Esophagus squamous epithelium (tissue), 5 donors: ENCODE measurements at regions not wholly inside any gene's neighbourhood (a gene's known extent, or its start where the extent isn't known, plus 50 kb on each side); places are given as distances from the start of the nearest gene placed in this dataset.

Experiments used
- DNase-seq: peaks from one replicate; lab custom pipeline; 2025; lab: John Stamatoyannopoulos, UW
- H3K27ac ChIP-seq, 4 donors: fragments of 200-600 bp; sonication (generic); one replicate each; pipeline ENCODE4 v1.5.1; 2016 to 2019; ENCODE audit warnings: mild to moderate bottlenecking in 1 of 4
- H3K27me3 ChIP-seq, 4 donors: fragments of 200-600 bp; sonication (generic); 1 replicate in 3 of 4; 2 replicates in 1 of 4; pipeline versions ENCODE4 v1.5.1 to v1.6.0; 2017 to 2021; ENCODE audit warnings: antibody characterized with exemption in 1 of 4
- H3K36me3 ChIP-seq, 3 donors: fragments of 200-600 bp; sonication (generic); one replicate each; pipeline ENCODE4 v1.5.1; 2016 to 2019
- H3K4me1 ChIP-seq, 3 donors: fragments of 200-600 bp; sonication (generic); one replicate each; pipeline ENCODE4 v1.5.1; 2017 to 2019
- H3K4me3 ChIP-seq, 4 donors: fragments of 200-600 bp; sonication (generic); 1 replicate in 3 of 4; 2 replicates in 1 of 4; pipeline ENCODE4 v1.5.1; 2016 to 2019; ENCODE audit warnings: mild to moderate bottlenecking in 2 of 4, moderate library complexity in 1 of 4
- H3K9me3 ChIP-seq, 3 donors: fragments of 200-600 bp; sonication (generic); one replicate each; pipeline ENCODE4 v1.5.1; 2016 to 2019
- POLR2A ChIP-seq, 4 donors: fragments of 450-650 bp; IDR thresholded peaks; one replicate each; pipeline ENCODE4 v1.6.1; 2017; ENCODE audit warnings: antibody characterized with exemption in 4 of 4, mild to moderate bottlenecking in 4 of 4, moderate library complexity in 3 of 4
- WGBS, 2 donors: methylation state at CpG; one replicate each; pipeline ENCODE4 v1.1.5; 2018; 5-methylcytosine and 5-hydroxymethylcytosine counted together
- intact Hi-C: fragments of 100-400 bp; cut with DNase I; formaldehyde crosslinking; loops from one replicate; pipeline ENCODE4 v1.15.0; 2022
- TF ChIP-seq, protein P1 (sequence below), 6 experiments: fragments of 450-650 bp in 4 of 6; fragments of 200-600 bp in 2 of 6; sonication (generic) in 2 of 6; IDR thresholded peaks; one replicate each; pipeline ENCODE4 v1.5.1; 2016 to 2019; ENCODE audit warnings: antibody characterized with exemption in 6 of 6, mild to moderate bottlenecking in 4 of 6, moderate library complexity in 4 of 6
- donor health status: DM: yes; HTN: yes; CAD: no.

DNA sequence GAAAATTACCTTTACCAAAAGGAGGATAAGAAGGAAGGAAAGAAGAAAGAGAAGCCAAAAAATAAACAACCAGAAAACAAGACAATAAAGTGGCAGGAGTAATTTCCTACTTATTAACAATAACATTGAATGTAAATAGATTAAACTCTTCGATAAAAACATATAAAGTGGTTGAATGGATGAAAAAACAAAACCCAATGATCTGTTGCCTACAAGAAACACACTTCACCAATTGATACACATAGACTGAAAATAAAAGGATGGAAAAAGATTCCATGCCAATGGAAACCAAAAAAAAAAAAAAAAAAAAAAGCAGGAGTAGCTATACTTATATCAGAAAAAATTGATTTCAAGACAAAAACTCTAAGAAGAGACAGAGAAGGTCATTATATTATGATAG is 518.9 kb downstream of the BCKDHB start:
- no peaks in the 10 kb centered on the region for H3K4me1 ChIP-seq
- 80 to 100% methylated on average over 1 of the region's 1 CpG for WGBS, 2 donors
- TF ChIP-seq POLR2A (IDR thresholded peaks at IDR 0.05): no peak
- TF ChIP-seq, protein P1, sequence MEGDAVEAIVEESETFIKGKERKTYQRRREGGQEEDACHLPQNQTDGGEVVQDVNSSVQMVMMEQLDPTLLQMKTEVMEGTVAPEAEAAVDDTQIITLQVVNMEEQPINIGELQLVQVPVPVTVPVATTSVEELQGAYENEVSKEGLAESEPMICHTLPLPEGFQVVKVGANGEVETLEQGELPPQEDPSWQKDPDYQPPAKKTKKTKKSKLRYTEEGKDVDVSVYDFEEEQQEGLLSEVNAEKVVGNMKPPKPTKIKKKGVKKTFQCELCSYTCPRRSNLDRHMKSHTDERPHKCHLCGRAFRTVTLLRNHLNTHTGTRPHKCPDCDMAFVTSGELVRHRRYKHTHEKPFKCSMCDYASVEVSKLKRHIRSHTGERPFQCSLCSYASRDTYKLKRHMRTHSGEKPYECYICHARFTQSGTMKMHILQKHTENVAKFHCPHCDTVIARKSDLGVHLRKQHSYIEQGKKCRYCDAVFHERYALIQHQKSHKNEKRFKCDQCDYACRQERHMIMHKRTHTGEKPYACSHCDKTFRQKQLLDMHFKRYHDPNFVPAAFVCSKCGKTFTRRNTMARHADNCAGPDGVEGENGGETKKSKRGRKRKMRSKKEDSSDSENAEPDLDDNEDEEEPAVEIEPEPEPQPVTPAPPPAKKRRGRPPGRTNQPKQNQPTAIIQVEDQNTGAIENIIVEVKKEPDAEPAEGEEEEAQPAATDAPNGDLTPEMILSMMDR (IDR thresholded peaks at IDR 0.05): no peak
- DNase-seq: no peak
- no peak overlapping the region for H3K4me3 ChIP-seq
- intact Hi-C loops: no loop called here
- no peak overlapping the region for H3K27ac ChIP-seq
- peaks cover 0 to 10% (median 0%) of the 10 kb centered on the region in 3 donors for H3K9me3 ChIP-seq
- H3K36me3 ChIP-seq: no peaks in the 10 kb centered on the region
- H3K27me3 ChIP-seq: no peaks in the 10 kb centered on the region

DNA sequence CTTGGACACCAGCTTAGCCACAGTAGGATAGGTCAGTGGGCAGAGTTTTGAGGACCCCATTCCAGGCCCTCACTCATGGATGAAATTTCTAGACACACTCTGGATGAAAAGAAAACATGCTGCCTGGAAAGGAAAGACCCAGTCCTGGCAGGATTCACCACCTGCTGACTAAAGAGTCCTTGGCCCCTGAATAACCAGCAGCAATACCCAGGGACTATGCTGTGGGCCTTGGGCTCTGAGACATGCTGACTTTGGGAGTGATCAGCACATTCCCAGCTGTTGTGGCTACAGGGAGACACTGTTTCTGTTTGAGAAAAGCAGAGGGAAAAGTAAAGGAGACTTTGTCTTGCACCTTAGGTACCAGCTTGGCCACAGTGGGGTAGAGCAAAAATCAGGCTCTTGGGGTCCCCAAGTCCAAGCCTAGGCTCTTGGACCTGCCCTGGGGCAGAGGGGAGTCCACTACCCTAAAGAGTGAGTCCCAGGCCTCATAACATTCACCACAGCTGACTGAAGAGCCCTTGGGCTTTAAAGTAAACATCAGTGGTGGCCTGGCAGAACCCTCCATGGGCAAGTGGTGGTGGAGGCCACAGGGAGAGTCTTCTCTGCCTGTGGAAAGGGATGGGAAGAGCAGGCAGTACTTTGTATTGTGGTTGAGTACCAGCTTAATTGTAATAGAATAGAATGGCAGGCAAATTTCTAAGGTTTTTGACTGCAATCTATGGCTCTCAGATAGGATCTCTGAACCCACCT is 516.8 kb downstream of the BCKDHB start:
- intact Hi-C loops: no loop called here
- Histone ChIP-seq H3K4me1 (no peaks in the 10 kb centered on the region), H3K27me3 (no peaks in the 10 kb centered on the region), H3K9me3 (peaks cover 0 to 10% (median 0%) of the 10 kb centered on the region in 3 donors), H3K36me3 (no peaks in the 10 kb centered on the region), H3K4me3 (no peak overlapping the region), H3K27ac (no peak overlapping the region)
- DNase-seq: no peak
- TF ChIP-seq, protein P1 (IDR thresholded peaks at IDR 0.05): no peak
- no peak for TF ChIP-seq POLR2A (IDR thresholded peaks at IDR 0.05)

DNA sequence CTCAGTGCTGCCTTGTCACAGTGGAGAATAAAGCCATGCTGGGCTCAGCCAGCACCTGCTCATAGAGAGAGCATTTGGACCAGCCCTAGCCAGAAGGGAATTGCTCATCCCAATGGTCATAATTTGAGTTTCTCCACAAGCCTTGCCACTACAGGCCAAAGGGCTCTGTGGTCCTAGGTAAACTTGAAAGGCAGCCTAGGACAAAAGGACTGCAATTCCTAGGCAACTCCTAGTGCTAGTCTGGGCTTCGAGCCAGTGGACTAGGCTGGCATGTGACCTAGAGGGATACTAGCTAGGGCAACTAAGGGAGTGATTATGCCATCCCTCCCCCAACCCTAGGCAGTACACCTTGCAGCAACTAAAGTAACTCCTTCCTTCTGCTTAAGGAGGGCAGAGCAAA is 516.2 kb downstream of the BCKDHB start:
- H3K4me1 ChIP-seq: no peaks in the 10 kb centered on the region
- peaks cover 0 to 10% (median 0%) of the 10 kb centered on the region in 3 donors for H3K9me3 ChIP-seq
- no peak for TF ChIP-seq POLR2A (IDR thresholded peaks at IDR 0.05)
- TF ChIP-seq, protein P1 (IDR thresholded peaks at IDR 0.05): no peak
- intact Hi-C loops: no loop called here
- no peaks in the 10 kb centered on the region for H3K36me3 ChIP-seq
- no peak overlapping the region for H3K4me3 ChIP-seq
- no peaks in the 10 kb centered on the region for H3K27me3 ChIP-seq
- 40% methylated on average over 1 of the region's 1 CpG; no CpG with 5 or more reads in 1 of the 2 donors for WGBS, 2 donors
- DNase-seq: no peak
- H3K27ac ChIP-seq: no peak overlapping the region

DNA sequence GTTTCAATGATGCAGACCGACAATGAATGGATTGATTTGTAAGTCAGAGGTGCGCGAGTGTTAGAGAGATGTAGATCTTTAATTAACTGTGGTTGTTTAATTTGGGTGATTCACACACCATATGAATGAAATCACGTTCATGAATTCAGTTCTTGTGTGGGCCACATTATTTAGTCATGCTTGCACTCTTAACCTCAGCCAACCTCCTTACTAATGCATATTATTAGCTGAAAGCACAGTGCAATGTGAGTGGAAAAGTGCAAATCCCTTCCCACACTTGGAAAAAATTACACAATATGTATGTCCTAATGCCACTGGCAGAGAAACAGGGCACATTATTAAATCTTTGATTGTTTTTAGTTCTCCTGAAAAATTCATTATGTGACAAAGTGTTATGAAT is 512.5 kb downstream of the BCKDHB start:
- Histone ChIP-seq H3K27me3 (no peaks in the 10 kb centered on the region), H3K9me3 (no peaks in the 10 kb centered on the region), H3K4me3 (no peak overlapping the region), H3K4me1 (no peaks in the 10 kb centered on the region), H3K27ac (no peak overlapping the region), H3K36me3 (no peaks in the 10 kb centered on the region)
- 68 to 69% methylated on average over 4 of the region's 4 CpGs for WGBS, 2 donors
- no peak for DNase-seq
- no peak for TF ChIP-seq POLR2A (IDR thresholded peaks at IDR 0.05)
- TF ChIP-seq, protein P1 (IDR thresholded peaks at IDR 0.05): no peak
- intact Hi-C loops: no loop called here

DNA sequence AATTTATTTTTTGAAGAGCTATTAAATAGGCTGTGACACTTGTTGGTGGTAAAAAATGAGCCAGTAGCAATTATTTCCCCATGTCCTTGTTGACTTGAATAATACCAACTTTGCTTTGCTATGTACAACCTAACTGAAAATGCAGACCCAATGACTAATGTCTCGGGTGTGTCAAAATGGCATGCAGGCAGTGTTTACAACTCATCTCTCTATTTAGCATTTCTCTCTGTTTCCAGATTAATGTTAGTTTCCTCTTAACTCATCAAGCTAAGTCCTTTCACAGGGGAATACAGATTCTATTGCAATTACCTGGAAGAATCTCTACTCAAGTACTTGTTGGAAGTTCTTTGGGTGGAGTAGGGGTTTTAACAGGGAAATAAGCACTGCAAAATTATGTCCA is 504.4 kb downstream of the BCKDHB start:
- Histone ChIP-seq H3K27ac (no peak overlapping the region), H3K36me3 (no peaks in the 10 kb centered on the region), H3K9me3 (no peaks in the 10 kb centered on the region), H3K27me3 (no peaks in the 10 kb centered on the region), H3K4me1 (peaks cover 3 to 7% (median 6%) of the 10 kb centered on the region in 3 donors), H3K4me3 (no peak overlapping the region)
- TF ChIP-seq, protein P1 (IDR thresholded peaks at IDR 0.05): no peak
- no peak for TF ChIP-seq POLR2A (IDR thresholded peaks at IDR 0.05)
- WGBS, 2 donors: 47 to 61% methylated on average over 1 of the region's 1 CpG
- DNase-seq: no peak
- intact Hi-C loops: no loop called here
